Stimulated activated CD4-positive, alpha-beta T cell treated with anti-CD3 and anti-CD28 coated beads, Interleukin-1b, Interleukin-23, amount 100 ng/mL, for 24 hours (primary cell): ENCODE measurements at regions not wholly inside any gene's neighbourhood (a gene's known extent, or its start where the extent isn't known, plus 50 kb on each side); places are given as distances from the start of the nearest gene placed in this dataset.

ENCODE experiments used
- DNase-seq, 4 experiments: peaks; one replicate each; pipeline ENCODE4 v3.0.0-alpha.2; 2020; ENCODE audit warnings: low read depth in 4 of 4, low spot score in 1 of 4

- no peak for DNase-seq
These were observed 181.9 kb downstream of the SCP2D1 start for GRCh38 chr20:18995455-18995854.

DNA sequence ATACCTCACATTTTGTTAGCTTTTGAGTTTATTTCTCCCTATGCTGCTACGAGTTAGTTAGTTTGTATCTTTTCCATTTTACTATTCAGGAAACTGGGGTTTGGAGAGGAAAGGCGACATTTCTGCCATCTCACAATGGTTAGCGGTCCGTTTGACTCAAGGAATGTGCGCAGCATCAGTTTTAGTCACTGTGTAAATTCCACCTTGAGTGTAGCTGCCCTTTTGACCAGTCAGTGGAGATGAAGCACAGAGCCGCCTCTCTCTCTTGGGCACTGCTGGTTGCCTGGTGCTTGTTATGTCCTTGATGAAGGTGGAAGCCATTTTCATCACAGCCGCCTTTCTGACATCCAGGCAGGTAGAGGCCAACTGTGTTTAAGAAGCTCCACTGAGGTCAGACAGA, 185.5 kb downstream of the SCP2D1 start:
- DNase-seq: no peak

DNA sequence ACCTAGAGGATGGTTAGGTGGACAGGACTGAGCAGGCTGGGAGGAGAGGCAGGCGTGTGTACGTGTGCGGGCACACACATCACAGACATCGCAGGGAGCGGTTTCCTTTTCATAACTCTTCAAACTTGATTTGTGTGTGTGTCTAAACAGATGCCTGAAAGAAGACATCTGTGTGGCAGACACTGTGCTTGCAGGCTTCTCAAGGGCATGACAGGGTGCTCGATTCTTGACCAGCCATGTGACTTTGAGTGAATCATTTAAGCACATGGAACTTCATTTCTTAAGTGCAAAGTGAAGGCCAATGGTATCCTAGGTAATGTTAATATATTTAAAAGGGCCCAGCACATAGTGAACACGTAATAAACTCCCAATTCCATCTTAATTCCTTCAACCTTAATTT, 186.5 kb downstream of the SCP2D1 start:
- no peak for DNase-seq

GRCh38 chr20:19001177-19001576, 187.6 kb downstream of the SCP2D1 start:
- no peak for DNase-seq

DNA sequence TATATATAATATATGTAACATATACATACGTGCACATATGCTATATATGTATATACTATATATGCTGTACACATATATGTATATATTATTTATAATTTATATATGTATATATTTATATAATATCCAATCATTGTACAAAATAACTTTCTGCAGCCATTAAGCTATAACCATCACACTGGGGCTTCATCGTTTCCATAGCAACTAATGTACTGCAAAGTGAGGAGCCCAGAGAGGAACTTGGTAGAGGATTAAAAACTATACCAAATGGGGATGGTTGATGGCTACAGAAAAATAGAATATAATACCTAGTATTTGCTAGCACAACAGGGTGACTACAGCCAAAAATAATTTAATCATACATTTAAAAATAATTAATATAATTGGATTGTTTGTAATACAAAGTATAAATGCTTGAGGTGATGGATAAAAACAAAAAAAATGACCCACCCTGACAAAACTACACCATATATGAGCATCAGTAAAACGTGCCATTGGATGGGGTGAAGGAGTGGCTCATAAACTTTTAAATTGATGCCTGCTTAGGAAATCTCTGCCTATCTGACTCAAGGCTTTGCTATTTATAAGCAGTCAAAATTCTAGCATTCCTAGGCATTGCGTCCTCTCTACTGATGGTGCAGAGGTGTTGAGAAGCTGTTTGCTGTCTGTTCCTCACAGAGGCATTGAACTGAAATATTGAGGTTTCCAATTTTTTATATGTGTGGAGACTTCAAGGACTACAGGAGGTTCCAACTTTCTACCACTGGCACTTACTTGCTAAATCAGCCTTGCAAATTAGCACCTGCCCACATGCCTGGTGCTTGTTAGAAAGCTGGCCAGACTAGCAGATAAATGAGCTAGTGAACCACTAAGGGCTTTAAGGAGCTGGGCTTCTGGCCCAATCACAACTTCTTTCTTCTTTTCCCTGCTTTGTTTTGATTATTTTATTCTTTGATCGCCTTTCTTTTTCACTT, 190.1 kb downstream of the SCP2D1 start:
- no peak for DNase-seq

DNA sequence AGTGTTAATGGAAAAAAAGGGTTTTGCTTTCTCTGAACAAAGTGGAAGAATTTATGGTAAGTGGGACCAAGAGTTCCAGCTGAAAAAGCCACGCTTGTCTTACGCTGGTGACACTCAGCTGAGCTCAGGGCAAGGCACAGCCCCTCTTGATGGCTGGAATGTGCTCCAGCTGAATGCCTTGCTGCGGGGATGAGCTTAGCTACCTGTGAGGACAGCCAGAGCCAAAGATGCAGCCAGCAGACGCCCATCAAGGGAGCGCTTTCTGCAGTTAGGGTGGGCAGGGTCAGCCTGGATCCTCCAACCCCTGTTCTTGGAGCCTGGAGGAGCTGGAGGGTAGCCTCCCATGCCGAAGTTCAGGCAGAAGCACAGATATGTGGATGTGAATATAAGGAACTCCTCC, 191.4 kb downstream of the SCP2D1 start:
- no peak for DNase-seq

GRCh38 chr20:19008497-19008896, 194.9 kb downstream of the SCP2D1 start:
- DNase-seq: no peak

GRCh38 chr20:19009081-19009688, 195.6 kb downstream of the SCP2D1 start:
- no peak for DNase-seq

GRCh38 chr20:19012676-19013075, 199.1 kb downstream of the SCP2D1 start:
- no peak for DNase-seq

- DNase-seq: no peak
These were observed 198.5 kb upstream of the SLC24A3 start for GRCh38 chr20:19013907-19014306.

DNA sequence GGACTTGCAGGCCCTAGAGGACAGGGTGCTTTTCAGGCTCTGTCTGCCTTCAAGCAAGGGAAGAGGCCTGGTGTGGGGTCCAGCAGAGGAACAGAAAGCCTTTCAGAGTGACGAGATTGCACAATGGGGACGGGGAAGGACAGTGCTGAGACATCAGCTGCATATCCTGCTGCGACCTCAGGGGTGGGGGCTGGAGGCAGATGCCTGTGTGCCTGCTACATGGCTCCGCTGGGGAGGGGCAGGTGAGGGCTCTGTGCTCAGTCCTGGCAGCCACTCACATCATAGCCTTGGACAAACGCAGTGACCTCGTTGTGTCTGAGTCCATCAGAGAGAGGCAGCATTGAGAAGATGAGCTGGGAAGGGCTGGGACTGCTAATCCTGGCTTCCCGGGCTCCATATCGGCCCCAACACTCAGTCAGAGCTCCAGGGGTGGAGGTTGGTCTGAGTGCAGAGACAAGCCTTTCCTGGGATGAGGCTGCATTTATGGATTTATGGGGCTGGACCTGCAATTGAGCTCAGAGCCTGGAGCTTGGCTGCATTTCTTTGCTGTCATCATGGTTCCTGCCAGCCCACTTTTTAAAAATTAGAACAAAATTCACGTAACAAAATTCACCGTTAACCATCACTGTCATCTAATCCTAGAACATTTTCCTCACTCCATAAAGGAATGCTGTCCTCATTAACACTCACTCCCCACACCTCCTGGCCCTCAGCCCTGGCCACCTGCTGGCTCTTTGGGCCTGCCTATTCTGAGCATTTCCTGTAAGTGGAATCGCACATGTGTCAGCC, 196.9 kb upstream of the SLC24A3 start:
- no peak for DNase-seq

DNA sequence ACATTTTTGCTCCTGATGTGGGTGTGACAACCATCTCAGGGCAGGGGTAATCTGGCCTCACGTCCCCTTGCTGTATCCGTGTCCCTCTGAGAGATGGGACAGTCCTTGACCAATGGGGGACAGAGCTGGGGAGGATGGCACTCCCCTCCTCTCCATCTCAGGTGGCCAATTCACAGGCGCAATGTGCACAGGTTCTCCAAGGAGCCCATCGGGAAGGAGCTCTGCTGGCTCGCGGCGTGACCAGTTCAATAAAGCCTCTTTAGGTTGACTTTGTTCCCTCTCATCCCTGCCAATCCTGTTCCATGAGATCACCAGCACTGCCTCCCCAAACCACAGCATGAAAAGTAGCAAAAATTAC, 196.3 kb upstream of the SLC24A3 start:
- DNase-seq: no peak

- no peak for DNase-seq
These were observed 195.2 kb upstream of the SLC24A3 start for GRCh38 chr20:19017104-19017690.

DNA sequence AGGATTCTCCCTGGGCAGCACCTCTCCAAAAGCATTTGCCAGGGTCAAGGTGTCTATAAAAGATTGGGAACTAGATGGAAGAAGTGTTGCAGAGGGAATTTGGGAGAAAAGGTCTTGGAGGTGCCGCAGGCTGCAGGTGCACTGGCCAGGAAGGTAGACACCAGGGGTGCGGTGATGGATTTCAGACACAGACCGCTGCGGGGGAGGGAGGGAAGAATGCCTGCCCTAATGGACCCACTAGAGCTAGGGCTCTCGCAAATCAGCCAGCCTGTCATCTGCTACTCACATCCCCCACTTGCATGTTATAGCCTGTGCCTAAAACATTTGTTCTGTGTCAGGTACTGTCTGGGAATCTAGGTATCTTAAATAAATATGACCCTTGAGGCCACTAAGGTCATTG, 193.6 kb upstream of the SLC24A3 start:
- DNase-seq: no peak

DNA sequence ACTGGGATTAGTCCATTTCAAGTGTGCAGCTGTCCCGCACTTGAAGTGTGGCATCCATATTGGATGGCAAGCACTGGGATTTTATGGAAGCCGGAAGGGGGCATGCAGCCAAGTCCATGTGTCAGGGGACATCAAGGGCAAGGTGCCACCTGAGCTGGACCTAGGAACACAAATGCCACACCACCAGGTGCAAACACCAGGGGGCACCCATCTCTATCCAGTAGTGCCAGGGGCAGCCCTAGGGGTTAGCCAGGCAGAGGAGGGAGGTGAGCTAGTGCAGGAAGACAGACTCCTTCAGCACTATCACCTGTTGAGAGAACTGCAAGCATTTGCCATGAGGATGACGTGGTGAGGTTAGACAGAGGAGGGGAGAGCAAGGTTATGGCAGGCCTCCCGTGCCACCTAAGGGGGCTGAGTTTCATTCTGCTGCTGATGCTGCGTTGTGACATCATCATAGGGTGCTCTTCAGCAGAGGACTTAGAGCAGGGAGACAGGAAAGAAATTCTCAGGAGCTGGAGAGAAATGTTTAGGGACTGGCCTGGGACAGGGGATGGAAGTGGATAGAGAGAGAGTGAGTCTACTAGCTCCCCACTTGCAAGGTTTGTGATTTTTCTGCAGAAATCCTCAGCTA, 192.6 kb upstream of the SLC24A3 start:
- DNase-seq: no peak

DNA sequence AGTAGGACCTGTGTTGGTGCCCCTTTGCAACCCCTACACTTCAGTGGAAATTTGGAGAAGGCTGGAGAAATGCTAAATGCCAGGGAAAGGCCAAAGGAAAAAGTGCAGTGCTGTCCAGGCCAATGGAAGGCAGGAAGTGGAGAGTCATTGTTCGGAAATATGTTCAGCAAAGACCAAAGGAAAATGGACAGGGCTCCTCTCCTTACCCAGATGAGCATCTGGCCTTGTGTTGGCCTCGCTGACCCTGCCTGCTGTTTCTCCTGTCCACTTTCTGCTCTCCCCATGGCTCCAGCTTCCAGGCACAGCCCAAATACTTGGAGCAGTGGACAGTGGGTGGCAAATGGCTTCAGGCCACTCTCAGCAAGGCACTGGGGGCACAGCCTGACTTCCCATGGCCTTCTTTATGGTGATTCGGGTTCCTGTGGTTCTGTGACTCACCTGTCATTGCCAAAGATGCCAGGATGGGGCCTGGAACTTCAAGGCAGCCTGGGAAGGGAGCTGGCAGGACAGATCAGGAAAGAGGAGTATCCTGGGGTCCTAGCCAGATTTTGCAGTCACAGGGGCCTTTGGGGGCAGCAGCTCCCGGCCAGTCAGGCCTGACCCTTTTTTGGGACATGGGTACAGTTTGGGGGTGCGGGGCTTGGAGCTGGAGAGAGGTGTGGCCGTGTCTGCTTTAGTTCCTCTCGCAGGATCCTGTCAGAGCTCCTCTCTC, 190.9 kb upstream of the SLC24A3 start:
- DNase-seq: no peak

DNA sequence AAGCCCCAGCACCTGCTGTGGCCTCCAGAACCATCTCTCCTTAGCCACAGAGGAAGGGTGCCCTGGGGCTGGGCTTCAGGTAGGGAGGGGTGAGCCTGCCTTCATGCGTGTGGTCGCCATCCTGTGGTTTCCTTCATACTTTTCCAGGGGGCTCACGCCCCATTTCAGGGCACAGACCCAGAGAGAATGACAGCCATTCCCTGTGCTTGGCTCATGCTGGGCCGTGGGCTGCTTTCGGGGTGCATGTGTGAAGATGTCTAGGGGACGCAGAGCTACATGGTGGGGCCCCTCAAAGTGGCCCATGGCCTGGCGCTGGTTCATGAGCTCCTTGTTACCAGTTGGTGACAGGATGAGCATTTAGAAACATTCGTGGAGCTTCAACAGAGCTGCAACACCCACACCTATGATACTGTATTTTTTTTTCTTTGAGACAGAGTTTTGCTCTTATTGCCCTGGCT, 190.3 kb upstream of the SLC24A3 start:
- no peak for DNase-seq

DNA sequence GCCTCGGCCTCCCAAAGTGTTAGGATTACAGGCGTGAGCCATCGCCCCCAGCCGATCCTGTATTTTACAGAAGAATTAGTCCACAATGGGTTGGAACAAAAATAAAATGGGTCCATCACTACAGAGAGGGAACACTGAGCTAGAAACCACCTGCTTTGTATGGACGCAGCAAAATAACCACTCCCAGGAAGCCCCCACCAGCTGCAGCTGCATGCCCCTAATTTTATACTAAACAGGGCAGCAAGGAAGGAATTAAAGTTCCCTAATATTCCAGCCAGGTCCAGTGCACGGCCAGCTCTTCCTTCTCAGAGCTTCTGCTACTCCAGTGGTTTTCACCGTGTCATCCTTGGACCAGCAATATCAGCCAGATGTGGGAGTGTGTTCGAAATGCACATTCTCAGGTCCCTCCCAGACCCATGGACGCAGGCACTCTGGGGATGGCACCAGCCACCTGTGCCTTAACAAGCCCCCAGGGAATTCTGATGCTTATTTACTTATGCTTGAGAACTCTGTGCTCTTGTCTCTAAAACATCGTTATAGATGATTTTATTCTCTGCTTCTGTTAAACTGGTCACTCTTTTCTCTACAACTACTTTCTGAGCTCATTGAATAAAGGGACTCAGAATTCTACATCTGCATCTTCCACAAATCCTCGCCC, 189.5 kb upstream of the SLC24A3 start:
- DNase-seq: no peak

DNA sequence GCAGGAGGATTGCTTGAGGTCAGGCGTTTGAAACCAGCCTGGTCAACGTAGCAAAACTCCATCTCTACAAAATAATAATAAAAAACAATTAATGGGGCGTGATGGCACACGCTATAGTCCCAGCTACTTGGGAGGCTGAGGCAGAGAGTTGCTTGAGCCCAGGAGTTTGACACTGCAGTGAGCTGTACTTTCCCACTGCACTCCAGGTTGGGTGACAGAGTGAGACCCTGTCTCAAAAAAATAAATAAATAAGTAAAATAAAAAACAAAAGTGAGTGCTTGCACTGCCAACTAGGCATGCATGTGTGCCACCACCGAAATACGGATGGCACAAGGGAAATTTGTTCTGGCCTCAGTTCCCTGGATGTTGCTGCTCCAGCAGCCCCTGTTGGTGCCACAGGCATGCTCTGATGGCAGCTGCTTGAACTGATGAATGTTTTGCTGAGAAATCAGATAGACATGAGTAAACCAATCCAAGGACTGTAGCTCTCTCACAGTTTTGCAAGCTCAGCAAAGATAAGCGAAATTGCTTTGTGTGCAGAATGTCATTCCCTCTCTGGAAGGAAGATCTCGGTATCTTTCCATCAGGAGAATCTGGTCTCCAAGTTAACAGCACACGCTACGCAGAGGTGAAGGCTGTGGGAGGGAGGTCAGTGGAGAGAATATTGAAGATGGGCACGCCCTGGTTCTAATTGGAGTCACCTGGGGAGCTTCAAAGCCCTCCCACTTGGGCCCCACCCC, 188.0 kb upstream of the SLC24A3 start:
- no peak for DNase-seq
